GM23338 (cell line): ENCODE measurements at regions not wholly inside any gene's neighbourhood (a gene's known extent, or its start where the extent isn't known, plus 50 kb on each side); places are given as distances from the start of the nearest gene placed in this dataset.

Experiments
- ATAC-seq: fragments of 200-7000 bp; cut with Tn5 transposase; 3 replicates; pipeline ENCODE4 v1.9.1; 2020
- DNase-seq: peaks from one replicate; pipeline ENCODE4 v3.0.0-alpha.2; 2015; ENCODE audit warnings: low spot score
- H2AFZ ChIP-seq: fragments of 200-600 bp; sonication (generic); 2 replicates; pipeline ENCODE4 v1.8.0; 2016; ENCODE audit warnings: antibody characterized with exemption, mild to moderate bottlenecking, moderate library complexity
- H3F3A ChIP-seq: fragments of 200-600 bp; sonication (generic); replicated peaks from 2 replicates; pipeline ENCODE4 v1.8.0; 2017; ENCODE audit warnings: antibody characterized with exemption, mixed run types, low read depth
- H3K27ac ChIP-seq: fragments of 200-600 bp; sonication (generic); 2 replicates; pipeline ENCODE4 v1.6.1; 2016; ENCODE audit warnings: low read depth
- H3K27me3 ChIP-seq: fragments of 200-600 bp; sonication (generic); 2 replicates; pipeline ENCODE4 v1.8.0; 2016; ENCODE audit warnings: mild to moderate bottlenecking, mixed run types, moderate library complexity; ENCODE audit not compliant: insufficient read depth
- H3K36me3 ChIP-seq: fragments of 200-600 bp; sonication (generic); 2 replicates; pipeline ENCODE4 v1.8.0; 2016; ENCODE audit warnings: mild to moderate bottlenecking; ENCODE audit not compliant: insufficient read depth
- H3K4me1 ChIP-seq: fragments of 200-600 bp; sonication (generic); 2 replicates; pipeline ENCODE4 v1.8.0; 2016; ENCODE audit warnings: mild to moderate bottlenecking, moderate library complexity; ENCODE audit not compliant: insufficient read depth
- H3K4me2 ChIP-seq: fragments of 200-600 bp; sonication (generic); 2 replicates; pipeline ENCODE4 v1.7.1; 2017; ENCODE audit warnings: mixed run types
- H3K4me3 ChIP-seq: fragments of 200-600 bp; sonication (generic); 2 replicates; pipeline ENCODE4 v1.6.1; 2016; ENCODE audit warnings: mixed run types
- H3K79me2 ChIP-seq: fragments of 200-600 bp; sonication (generic); replicated peaks from 2 replicates; pipeline ENCODE4 v1.8.0; 2017; ENCODE audit warnings: mild to moderate bottlenecking; ENCODE audit not compliant: insufficient read depth
- H3K9me2 ChIP-seq: fragments of 200-600 bp; sonication (generic); 2 replicates; pipeline ENCODE4 v1.8.0; 2017; ENCODE audit not compliant: insufficient read depth
- H4K20me1 ChIP-seq: fragments of 200-600 bp; sonication (generic); replicated peaks from 2 replicates; pipeline ENCODE4 v1.8.0; 2017; ENCODE audit warnings: mild to moderate bottlenecking; ENCODE audit not compliant: insufficient read depth
- H3K27ac Mint-ChIP-seq: 2 replicates; pipeline ENCODE4 v1.8.0; 2020; ENCODE audit warnings: inconsistent platforms, mild to moderate bottlenecking, moderate library complexity, mixed read lengths
- H3K27me3 Mint-ChIP-seq: 3 replicates; pipeline ENCODE4 v1.8.0; 2022; ENCODE audit warnings: low read depth, mild to moderate bottlenecking, moderate library complexity, mixed read lengths, inconsistent platforms; ENCODE audit not compliant: insufficient read depth, poor library complexity
- H3K36me3 Mint-ChIP-seq: 3 replicates; pipeline ENCODE4 v1.8.0; 2021; ENCODE audit warnings: low read depth, mild to moderate bottlenecking, inconsistent platforms, moderate library complexity, mixed read lengths
- H3K4me1 Mint-ChIP-seq: 3 replicates; pipeline ENCODE4 v1.8.0; 2020; ENCODE audit warnings: mild to moderate bottlenecking, inconsistent platforms, mixed read lengths
- H3K4me3 Mint-ChIP-seq: 3 replicates; pipeline ENCODE4 v1.8.0; 2021; ENCODE audit warnings: moderate library complexity, mild to moderate bottlenecking, inconsistent platforms, mixed read lengths
- H3K9me3 Mint-ChIP-seq: 3 replicates; pipeline ENCODE4 v1.8.0; 2020; ENCODE audit warnings: moderate library complexity, mild to moderate bottlenecking, inconsistent platforms, mixed read lengths
- CREB1 ChIP-seq: fragments of 250-450 bp; sonication (Bioruptor Pico); IDR thresholded peaks from 2 replicates; pipeline ENCODE4 v1.5.0; 2020; ENCODE audit warnings: low read depth, mild to moderate bottlenecking, moderate library complexity
- EZH2 ChIP-seq: fragments of 200-600 bp; sonication (generic); IDR thresholded peaks from one replicate; pipeline ENCODE4 v1.8.0; 2017; ENCODE audit warnings: antibody characterized with exemption, mild to moderate bottlenecking, low read depth; ENCODE audit not compliant: unreplicated experiment
- EZH2phosphoT487 ChIP-seq: fragments of 200-600 bp; sonication (generic); IDR thresholded peaks from one replicate; pipeline ENCODE4 v1.8.1; 2018; ENCODE audit warnings: antibody characterized with exemption; ENCODE audit not compliant: unreplicated experiment
- JUNB ChIP-seq: IDR thresholded peaks from one replicate; pipeline ENCODE4 v1.6.1; 2016; ENCODE audit warnings: antibody characterized with exemption; ENCODE audit not compliant: unreplicated experiment
- NANOG ChIP-seq: IDR thresholded peaks from 2 replicates; pipeline ENCODE4 v1.6.1; 2016; ENCODE audit warnings: antibody characterized with exemption, borderline replicate concordance
- POLR2AphosphoS5 ChIP-seq: IDR thresholded peaks from 2 replicates; pipeline ENCODE4 v1.6.1; 2016; ENCODE audit warnings: antibody characterized with exemption, low read depth
- STAT1 ChIP-seq: IDR thresholded peaks from one replicate; pipeline ENCODE4 v1.6.1; 2016; ENCODE audit warnings: antibody characterized with exemption; ENCODE audit not compliant: unreplicated experiment
- ZNF114 ChIP-seq: fragments of 250-450 bp; sonication (Bioruptor Pico); IDR thresholded peaks from 2 replicates; pipeline ENCODE4 v1.5.0; 2020; ENCODE audit warnings: mild to moderate bottlenecking, moderate library complexity
- ZNF331 ChIP-seq: fragments of 250-450 bp; sonication (Bioruptor Pico); IDR thresholded peaks from 2 replicates; pipeline ENCODE4 v1.5.0; 2020; ENCODE audit warnings: low read depth, mild to moderate bottlenecking, moderate library complexity
- TF ChIP-seq, protein P1 (sequence below), 2 experiments: fragments of 200-600 bp in 1 of 2; sonication (generic) in 1 of 2; conservative IDR thresholded peaks; 2 replicates each; pipeline versions ENCODE4 v1.5.1 to v1.6.1; 2016 to 2017; ENCODE audit warnings: antibody characterized with exemption in 2 of 2, low read depth in 2 of 2, mild to moderate bottlenecking in 2 of 2, moderate library complexity in 1 of 2
- TF ChIP-seq, protein P2 (sequence below): IDR thresholded peaks from one replicate; pipeline ENCODE4 v1.6.1; 2018; ENCODE audit warnings: antibody characterized with exemption; ENCODE audit not compliant: unreplicated experiment
- TF ChIP-seq, protein P3 (sequence below): IDR thresholded peaks from 2 replicates; pipeline ENCODE4 v1.6.1; 2016; ENCODE audit warnings: antibody characterized with exemption
- TF ChIP-seq, protein P4 (sequence below): fragments of 250-450 bp; sonication (Bioruptor Pico); IDR thresholded peaks from 2 replicates; pipeline ENCODE4 v1.5.0; 2020; ENCODE audit warnings: mild to moderate bottlenecking, moderate library complexity

DNA sequence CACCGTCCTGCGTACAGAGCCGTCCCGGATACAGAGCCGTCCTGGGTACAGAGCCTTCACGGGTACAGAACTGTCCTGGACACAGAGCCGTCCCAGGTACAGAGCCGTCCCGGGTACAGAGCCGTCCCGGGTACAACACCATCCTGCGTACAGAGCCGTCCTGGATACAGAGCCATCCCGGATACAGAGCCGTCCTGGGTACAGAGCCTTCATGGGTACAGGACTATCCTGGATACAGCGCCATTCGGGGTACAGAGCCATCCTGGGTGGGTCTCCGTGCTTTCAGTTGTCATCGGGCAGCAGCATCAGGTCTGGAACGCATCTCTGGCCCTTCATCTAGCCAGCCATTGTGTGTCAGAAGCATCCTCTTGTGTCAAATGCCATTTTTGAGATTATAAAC is 222.3 kb upstream of the SOX1 start:
- Mint-ChIP-seq H3K4me1 (peaks cover 32% of the 10 kb centered on the region), H3K4me3 (no peak overlapping the region), H3K9me3 (peaks cover 19% of the 10 kb centered on the region; the same call in 2 of the 3 replicates), H3K27me3 (peaks cover 9% of the 10 kb centered on the region), H3K27ac (no peak overlapping the region), H3K36me3 (peaks cover 16% of the 10 kb centered on the region; the same call in 2 of the 3 replicates)
- H3K4me2 ChIP-seq = no peak overlapping the region
- no peaks in the 10 kb centered on the region for H3K79me2 ChIP-seq
- H3K36me3 ChIP-seq = peaks cover 9% of the 10 kb centered on the region; the same call in 1 of the 2 replicates
- TF ChIP-seq, protein P1, sequence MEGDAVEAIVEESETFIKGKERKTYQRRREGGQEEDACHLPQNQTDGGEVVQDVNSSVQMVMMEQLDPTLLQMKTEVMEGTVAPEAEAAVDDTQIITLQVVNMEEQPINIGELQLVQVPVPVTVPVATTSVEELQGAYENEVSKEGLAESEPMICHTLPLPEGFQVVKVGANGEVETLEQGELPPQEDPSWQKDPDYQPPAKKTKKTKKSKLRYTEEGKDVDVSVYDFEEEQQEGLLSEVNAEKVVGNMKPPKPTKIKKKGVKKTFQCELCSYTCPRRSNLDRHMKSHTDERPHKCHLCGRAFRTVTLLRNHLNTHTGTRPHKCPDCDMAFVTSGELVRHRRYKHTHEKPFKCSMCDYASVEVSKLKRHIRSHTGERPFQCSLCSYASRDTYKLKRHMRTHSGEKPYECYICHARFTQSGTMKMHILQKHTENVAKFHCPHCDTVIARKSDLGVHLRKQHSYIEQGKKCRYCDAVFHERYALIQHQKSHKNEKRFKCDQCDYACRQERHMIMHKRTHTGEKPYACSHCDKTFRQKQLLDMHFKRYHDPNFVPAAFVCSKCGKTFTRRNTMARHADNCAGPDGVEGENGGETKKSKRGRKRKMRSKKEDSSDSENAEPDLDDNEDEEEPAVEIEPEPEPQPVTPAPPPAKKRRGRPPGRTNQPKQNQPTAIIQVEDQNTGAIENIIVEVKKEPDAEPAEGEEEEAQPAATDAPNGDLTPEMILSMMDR (conservative IDR thresholded peaks at IDR 0.05; ENCODE audit: low read depth in 2 of 2) = no peak
- TF ChIP-seq ZNF114 (no peak), POLR2AphosphoS5 (no peak), STAT1 (no peak), CREB1 (CRISPR knock-in tag) (no peak), NANOG (no peak), EZH2phosphoT487 (no peak), JUNB (no peak), ZNF331 (CRISPR knock-in tag) (no peak), EZH2 (no peak)
- TF ChIP-seq, protein P2, sequence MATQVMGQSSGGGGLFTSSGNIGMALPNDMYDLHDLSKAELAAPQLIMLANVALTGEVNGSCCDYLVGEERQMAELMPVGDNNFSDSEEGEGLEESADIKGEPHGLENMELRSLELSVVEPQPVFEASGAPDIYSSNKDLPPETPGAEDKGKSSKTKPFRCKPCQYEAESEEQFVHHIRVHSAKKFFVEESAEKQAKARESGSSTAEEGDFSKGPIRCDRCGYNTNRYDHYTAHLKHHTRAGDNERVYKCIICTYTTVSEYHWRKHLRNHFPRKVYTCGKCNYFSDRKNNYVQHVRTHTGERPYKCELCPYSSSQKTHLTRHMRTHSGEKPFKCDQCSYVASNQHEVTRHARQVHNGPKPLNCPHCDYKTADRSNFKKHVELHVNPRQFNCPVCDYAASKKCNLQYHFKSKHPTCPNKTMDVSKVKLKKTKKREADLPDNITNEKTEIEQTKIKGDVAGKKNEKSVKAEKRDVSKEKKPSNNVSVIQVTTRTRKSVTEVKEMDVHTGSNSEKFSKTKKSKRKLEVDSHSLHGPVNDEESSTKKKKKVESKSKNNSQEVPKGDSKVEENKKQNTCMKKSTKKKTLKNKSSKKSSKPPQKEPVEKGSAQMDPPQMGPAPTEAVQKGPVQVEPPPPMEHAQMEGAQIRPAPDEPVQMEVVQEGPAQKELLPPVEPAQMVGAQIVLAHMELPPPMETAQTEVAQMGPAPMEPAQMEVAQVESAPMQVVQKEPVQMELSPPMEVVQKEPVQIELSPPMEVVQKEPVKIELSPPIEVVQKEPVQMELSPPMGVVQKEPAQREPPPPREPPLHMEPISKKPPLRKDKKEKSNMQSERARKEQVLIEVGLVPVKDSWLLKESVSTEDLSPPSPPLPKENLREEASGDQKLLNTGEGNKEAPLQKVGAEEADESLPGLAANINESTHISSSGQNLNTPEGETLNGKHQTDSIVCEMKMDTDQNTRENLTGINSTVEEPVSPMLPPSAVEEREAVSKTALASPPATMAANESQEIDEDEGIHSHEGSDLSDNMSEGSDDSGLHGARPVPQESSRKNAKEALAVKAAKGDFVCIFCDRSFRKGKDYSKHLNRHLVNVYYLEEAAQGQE = no peak
- TF ChIP-seq, protein P3, sequence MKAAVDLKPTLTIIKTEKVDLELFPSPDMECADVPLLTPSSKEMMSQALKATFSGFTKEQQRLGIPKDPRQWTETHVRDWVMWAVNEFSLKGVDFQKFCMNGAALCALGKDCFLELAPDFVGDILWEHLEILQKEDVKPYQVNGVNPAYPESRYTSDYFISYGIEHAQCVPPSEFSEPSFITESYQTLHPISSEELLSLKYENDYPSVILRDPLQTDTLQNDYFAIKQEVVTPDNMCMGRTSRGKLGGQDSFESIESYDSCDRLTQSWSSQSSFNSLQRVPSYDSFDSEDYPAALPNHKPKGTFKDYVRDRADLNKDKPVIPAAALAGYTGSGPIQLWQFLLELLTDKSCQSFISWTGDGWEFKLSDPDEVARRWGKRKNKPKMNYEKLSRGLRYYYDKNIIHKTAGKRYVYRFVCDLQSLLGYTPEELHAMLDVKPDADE = no peak
- TF ChIP-seq, protein P4, sequence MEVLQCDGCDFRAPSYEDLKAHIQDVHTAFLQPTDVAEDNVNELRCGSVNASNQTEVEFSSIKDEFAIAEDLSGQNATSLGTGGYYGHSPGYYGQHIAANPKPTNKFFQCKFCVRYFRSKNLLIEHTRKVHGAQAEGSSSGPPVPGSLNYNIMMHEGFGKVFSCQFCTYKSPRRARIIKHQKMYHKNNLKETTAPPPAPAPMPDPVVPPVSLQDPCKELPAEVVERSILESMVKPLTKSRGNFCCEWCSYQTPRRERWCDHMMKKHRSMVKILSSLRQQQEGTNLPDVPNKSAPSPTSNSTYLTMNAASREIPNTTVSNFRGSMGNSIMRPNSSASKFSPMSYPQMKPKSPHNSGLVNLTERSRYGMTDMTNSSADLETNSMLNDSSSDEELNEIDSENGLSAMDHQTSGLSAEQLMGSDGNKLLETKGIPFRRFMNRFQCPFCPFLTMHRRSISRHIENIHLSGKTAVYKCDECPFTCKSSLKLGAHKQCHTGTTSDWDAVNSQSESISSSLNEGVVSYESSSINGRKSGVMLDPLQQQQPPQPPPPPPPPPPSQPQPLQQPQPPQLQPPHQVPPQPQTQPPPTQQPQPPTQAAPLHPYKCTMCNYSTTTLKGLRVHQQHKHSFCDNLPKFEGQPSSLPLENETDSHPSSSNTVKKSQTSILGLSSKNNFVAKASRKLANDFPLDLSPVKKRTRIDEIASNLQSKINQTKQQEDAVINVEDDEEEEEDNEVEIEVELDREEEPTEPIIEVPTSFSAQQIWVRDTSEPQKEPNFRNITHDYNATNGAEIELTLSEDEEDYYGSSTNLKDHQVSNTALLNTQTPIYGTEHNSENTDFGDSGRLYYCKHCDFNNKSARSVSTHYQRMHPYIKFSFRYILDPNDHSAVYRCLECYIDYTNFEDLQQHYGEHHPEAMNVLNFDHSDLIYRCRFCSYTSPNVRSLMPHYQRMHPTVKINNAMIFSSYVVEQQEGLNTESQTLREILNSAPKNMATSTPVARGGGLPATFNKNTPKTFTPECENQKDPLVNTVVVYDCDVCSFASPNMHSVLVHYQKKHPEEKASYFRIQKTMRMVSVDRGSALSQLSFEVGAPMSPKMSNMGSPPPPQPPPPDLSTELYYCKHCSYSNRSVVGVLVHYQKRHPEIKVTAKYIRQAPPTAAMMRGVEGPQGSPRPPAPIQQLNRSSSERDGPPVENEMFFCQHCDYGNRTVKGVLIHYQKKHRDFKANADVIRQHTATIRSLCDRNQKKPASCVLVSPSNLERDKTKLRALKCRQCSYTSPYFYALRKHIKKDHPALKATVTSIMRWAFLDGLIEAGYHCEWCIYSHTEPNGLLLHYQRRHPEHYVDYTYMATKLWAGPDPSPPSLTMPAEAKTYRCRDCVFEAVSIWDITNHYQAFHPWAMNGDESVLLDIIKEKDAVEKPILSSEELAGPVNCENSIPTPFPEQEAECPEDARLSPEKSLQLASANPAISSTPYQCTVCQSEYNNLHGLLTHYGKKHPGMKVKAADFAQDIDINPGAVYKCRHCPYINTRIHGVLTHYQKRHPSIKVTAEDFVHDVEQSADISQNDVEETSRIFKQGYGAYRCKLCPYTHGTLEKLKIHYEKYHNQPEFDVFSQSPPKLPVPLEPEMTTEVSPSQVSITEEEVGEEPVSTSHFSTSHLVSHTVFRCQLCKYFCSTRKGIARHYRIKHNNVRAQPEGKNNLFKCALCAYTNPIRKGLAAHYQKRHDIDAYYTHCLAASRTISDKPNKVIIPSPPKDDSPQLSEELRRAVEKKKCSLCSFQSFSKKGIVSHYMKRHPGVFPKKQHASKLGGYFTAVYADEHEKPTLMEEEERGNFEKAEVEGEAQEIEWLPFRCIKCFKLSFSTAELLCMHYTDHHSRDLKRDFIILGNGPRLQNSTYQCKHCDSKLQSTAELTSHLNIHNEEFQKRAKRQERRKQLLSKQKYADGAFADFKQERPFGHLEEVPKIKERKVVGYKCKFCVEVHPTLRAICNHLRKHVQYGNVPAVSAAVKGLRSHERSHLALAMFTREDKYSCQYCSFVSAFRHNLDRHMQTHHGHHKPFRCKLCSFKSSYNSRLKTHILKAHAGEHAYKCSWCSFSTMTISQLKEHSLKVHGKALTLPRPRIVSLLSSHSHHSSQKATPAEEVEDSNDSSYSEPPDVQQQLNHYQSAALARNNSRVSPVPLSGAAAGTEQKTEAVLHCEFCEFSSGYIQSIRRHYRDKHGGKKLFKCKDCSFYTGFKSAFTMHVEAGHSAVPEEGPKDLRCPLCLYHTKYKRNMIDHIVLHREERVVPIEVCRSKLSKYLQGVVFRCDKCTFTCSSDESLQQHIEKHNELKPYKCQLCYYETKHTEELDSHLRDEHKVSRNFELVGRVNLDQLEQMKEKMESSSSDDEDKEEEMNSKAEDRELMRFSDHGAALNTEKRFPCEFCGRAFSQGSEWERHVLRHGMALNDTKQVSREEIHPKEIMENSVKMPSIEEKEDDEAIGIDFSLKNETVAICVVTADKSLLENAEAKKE (CRISPR knock-in tag) = no peak
- no peak overlapping the region for H2AFZ ChIP-seq
- H3K27me3 ChIP-seq = no peaks in the 10 kb centered on the region
- no peak overlapping the region for H3K27ac ChIP-seq
- ATAC-seq (no peak), DNase-seq (no peak)
- 0 out of 2 replicates have a peak, but pooled peaks cover 8% of the 10 kb centered on the region for H3K9me2 ChIP-seq
- H4K20me1 ChIP-seq = no peaks in the 10 kb centered on the region
- peaks cover 26% of the 10 kb centered on the region for H3K4me1 ChIP-seq
- H3K4me3 ChIP-seq = no peak overlapping the region
- peaks cover 16% of the 10 kb centered on the region for H3F3A ChIP-seq
